Stomach smooth muscle (tissue), 2 donors: ENCODE measurements at regions not wholly inside any gene's neighbourhood (a gene's known extent, or its start where the extent isn't known, plus 50 kb on each side); places are given as distances from the start of the nearest gene placed in this dataset.

Experiments
- H3K27ac ChIP-seq: one replicate; pipeline ENCODE4 v1.7.0; 2013; ENCODE audit warnings: mild to moderate bottlenecking, low read length, inconsistent platforms
- H3K27me3 ChIP-seq, 2 donors: one replicate each; pipeline ENCODE4 v1.7.0; 2013; ENCODE audit warnings: low read length in 2 of 2; ENCODE audit not compliant: insufficient read depth in 2 of 2, control insufficient read depth in 1 of 2
- H3K36me3 ChIP-seq, 2 donors: one replicate each; pipeline ENCODE4 v1.7.0; 2013; ENCODE audit warnings: low read length in 2 of 2; ENCODE audit not compliant: control insufficient read depth in 2 of 2, insufficient read depth in 2 of 2
- H3K4me1 ChIP-seq: one replicate; pipeline ENCODE4 v1.7.0; 2013; ENCODE audit warnings: low read length; ENCODE audit not compliant: control insufficient read depth, insufficient read depth
- H3K4me3 ChIP-seq, 2 donors: one replicate each; pipeline ENCODE4 v1.7.0; 2013; ENCODE audit warnings: low read length in 2 of 2
- H3K9ac ChIP-seq, 2 donors: one replicate each; pipeline ENCODE4 v1.7.0; 2013; ENCODE audit warnings: low read length in 2 of 2, mild to moderate bottlenecking in 1 of 2
- H3K9me3 ChIP-seq, 2 donors: one replicate each; pipeline ENCODE4 v1.7.0; 2013; ENCODE audit warnings: low read length in 2 of 2; ENCODE audit not compliant: control insufficient read depth in 2 of 2
- donor health status: healthy.
- donor health status: Pancreatic carcinoma.

GRCh38 chr6:105793130-105793529 is 293.0 kb upstream of the PRDM1 start:
- no peak overlapping the region for H3K27ac ChIP-seq
- H3K36me3 ChIP-seq, result no peaks in the 10 kb centered on the region
- no peaks in the 10 kb centered on the region for H3K4me1 ChIP-seq

GRCh38 chr6:105791583-105792318 is 294.4 kb upstream of the PRDM1 start:
- no peaks in the 10 kb centered on the region for H3K36me3 ChIP-seq
- no peak overlapping the region for H3K4me3 ChIP-seq
- H3K27me3 ChIP-seq, result peaks cover 0 to 1% of the 10 kb centered on the region in 2 donors
- no peaks in the 10 kb centered on the region for H3K4me1 ChIP-seq
- no peak overlapping the region for H3K27ac ChIP-seq
- no peak overlapping the region for H3K9ac ChIP-seq
- H3K9me3 ChIP-seq, result no peaks in the 10 kb centered on the region

More at GRCh38 chr6:105793130-105793529, 293.0 kb upstream of the PRDM1 start:
- Histone ChIP-seq H3K9ac (no peak overlapping the region), H3K9me3 (no peaks in the 10 kb centered on the region), H3K4me3 (no peak overlapping the region), H3K27me3 (no peaks in the 10 kb centered on the region)

- H3K27ac ChIP-seq, result no peak overlapping the region
- H3K36me3 ChIP-seq, result no peaks in the 10 kb centered on the region
- H3K4me1 ChIP-seq, result no peaks in the 10 kb centered on the region
- H3K27me3 ChIP-seq, result peaks cover 0 to 2% of the 10 kb centered on the region in 2 donors
- no peaks in the 10 kb centered on the region for H3K9me3 ChIP-seq
- no peak overlapping the region for H3K4me3 ChIP-seq
- H3K9ac ChIP-seq, result no peak overlapping the region
These were observed 295.0 kb upstream of the PRDM1 start for GRCh38 chr6:105791179-105791578.

- H3K9ac ChIP-seq, result no peak overlapping the region
- H3K27ac ChIP-seq, result no peak overlapping the region
- H3K9me3 ChIP-seq, result no peaks in the 10 kb centered on the region
- no peaks in the 10 kb centered on the region for H3K4me1 ChIP-seq
- no peak overlapping the region for H3K4me3 ChIP-seq
- peaks cover 0 to 2% of the 10 kb centered on the region in 2 donors for H3K27me3 ChIP-seq
- no peaks in the 10 kb centered on the region for H3K36me3 ChIP-seq
These were observed 295.5 kb upstream of the PRDM1 start for GRCh38 chr6:105790635-105791034.

- Histone ChIP-seq H3K27me3 (peaks cover 0 to 2% of the 10 kb centered on the region in 2 donors), H3K9ac (no peak overlapping the region), H3K4me3 (no peak overlapping the region), H3K4me1 (no peaks in the 10 kb centered on the region), H3K36me3 (no peaks in the 10 kb centered on the region), H3K9me3 (no peaks in the 10 kb centered on the region), H3K27ac (no peak overlapping the region)
These were observed 296.2 kb upstream of the PRDM1 start for GRCh38 chr6:105789935-105790334.

- Histone ChIP-seq H3K9me3 (no peaks in the 10 kb centered on the region), H3K4me3 (no peak overlapping the region), H3K4me1 (no peaks in the 10 kb centered on the region), H3K9ac (no peak overlapping the region), H3K27me3 (peaks cover 0 to 2% of the 10 kb centered on the region in 2 donors), H3K36me3 (no peaks in the 10 kb centered on the region), H3K27ac (no peak overlapping the region)
These were observed 298.4 kb upstream of the PRDM1 start for GRCh38 chr6:105787747-105788146.

- Histone ChIP-seq H3K4me1 (no peaks in the 10 kb centered on the region), H3K36me3 (no peaks in the 10 kb centered on the region), H3K4me3 (no peak overlapping the region), H3K27ac (no peak overlapping the region), H3K9ac (no peak overlapping the region), H3K27me3 (peaks cover 0 to 2% of the 10 kb centered on the region in 2 donors), H3K9me3 (no peaks in the 10 kb centered on the region)
These were observed 299.1 kb upstream of the PRDM1 start for GRCh38 chr6:105786890-105787655.

GRCh38 chr6:105786449-105786848 is 299.7 kb upstream of the PRDM1 start:
- Histone ChIP-seq H3K36me3 (no peaks in the 10 kb centered on the region), H3K27me3 (peaks cover 0 to 2% of the 10 kb centered on the region in 2 donors), H3K4me1 (no peaks in the 10 kb centered on the region), H3K9me3 (no peaks in the 10 kb centered on the region), H3K4me3 (no peak overlapping the region), H3K27ac (no peak overlapping the region), H3K9ac (no peak overlapping the region)

GRCh38 chr6:105785066-105785811 is 300.9 kb upstream of the PRDM1 start:
- Histone ChIP-seq H3K36me3 (no peaks in the 10 kb centered on the region), H3K4me3 (no peak overlapping the region), H3K27ac (no peak overlapping the region), H3K4me1 (no peaks in the 10 kb centered on the region), H3K9me3 (no peaks in the 10 kb centered on the region), H3K9ac (no peak overlapping the region), H3K27me3 (peaks cover 0 to 2% of the 10 kb centered on the region in 2 donors)

GRCh38 chr6:105784179-105784578 is 302.0 kb upstream of the PRDM1 start:
- no peak overlapping the region for H3K27ac ChIP-seq
- H3K9me3 ChIP-seq, result no peaks in the 10 kb centered on the region
- no peaks in the 10 kb centered on the region for H3K4me1 ChIP-seq
- peaks cover 0 to 2% of the 10 kb centered on the region in 2 donors for H3K27me3 ChIP-seq
- no peak overlapping the region for H3K9ac ChIP-seq
- no peak overlapping the region for H3K4me3 ChIP-seq
- H3K36me3 ChIP-seq, result no peaks in the 10 kb centered on the region
